ENCODE measurements at regions not wholly inside any gene's neighbourhood (a gene's known extent, or its start where the extent isn't known, plus 50 kb on each side); places are given as distances from the start of the nearest gene placed in this dataset.

DNA sequence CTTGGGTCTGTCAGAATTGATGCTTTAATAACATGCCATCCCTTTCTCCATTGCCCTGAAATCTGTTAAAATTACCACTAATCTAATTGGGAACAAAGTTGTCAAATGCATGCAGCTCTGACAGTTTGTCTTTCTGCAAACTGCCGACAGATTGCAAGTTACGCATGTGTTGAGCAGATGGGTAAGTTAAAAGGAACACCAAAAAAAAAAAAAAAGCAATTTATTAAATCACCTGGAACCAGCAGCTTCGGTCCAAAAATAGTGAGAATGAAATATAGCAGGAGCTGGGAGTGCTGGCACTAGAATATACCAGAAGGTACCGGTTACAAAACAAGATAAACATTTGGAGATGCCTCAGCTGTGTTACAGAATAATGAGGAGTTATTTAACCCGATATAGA is 149.6 kb upstream of the C1orf87 start:
- no peak for TF ChIP-seq GABPA (IDR thresholded peaks at IDR 0.05; ENCODE audit: low read depth)
- DNase-seq (ENCODE audit: low read depth in 1 of 2, low spot score in 1 of 2), result no peak
- Histone ChIP-seq H3K4me3 (replicated peaks; ENCODE audit: insufficient read depth, low read length) (no peak overlapping the region), H3K27me3 (ENCODE audit: insufficient read depth, poor library complexity, severe bottlenecking) (no peaks in the 10 kb centered on the region), H3K27ac (replicated peaks) (no peak overlapping the region)

DNA sequence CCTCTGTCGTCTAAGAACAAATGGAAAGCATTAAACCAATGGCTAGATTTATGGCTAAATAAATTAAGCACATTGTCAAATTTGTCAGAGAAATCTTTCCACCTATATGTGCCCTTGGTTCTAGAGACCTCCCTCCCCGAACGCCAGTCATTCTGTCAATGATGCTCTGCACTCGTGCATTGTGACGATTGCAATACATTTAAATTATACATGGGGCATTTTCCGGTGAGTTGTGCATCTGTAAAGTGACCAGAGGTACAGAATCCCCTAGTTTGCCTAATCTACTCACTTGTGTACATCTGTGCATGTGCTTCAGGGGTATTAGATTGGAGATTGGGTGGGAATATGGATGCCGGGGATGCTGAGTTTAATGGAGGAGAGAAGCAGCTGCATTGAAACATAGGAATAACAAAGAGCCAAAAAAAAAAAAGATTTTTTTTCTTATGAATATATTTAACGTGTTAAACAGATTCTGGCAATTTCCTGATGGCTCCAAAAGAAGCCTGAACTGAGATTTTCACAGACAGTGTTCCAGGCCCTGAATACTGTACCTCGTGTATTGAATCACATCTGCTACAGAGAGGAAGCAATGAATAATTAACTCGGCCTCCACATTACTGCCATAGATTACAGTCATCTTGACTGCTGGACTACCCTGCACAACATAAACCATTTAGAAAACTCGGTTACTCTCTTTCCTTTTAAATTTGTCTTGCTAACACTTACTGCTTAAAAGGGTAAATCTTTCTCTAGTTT is 149.0 kb upstream of the C1orf87 start:
- no peak for TF ChIP-seq SPI1 (IDR thresholded peaks at IDR 0.05; ENCODE audit: borderline replicate concordance, low read depth)
- TF ChIP-seq GABPA (IDR thresholded peaks at IDR 0.05; ENCODE audit: low read depth), result no peak
- TF ChIP-seq POLR2AphosphoS5 (IDR thresholded peaks at IDR 0.05; ENCODE audit: low read depth), result no peak
- TF ChIP-seq, protein P1, sequence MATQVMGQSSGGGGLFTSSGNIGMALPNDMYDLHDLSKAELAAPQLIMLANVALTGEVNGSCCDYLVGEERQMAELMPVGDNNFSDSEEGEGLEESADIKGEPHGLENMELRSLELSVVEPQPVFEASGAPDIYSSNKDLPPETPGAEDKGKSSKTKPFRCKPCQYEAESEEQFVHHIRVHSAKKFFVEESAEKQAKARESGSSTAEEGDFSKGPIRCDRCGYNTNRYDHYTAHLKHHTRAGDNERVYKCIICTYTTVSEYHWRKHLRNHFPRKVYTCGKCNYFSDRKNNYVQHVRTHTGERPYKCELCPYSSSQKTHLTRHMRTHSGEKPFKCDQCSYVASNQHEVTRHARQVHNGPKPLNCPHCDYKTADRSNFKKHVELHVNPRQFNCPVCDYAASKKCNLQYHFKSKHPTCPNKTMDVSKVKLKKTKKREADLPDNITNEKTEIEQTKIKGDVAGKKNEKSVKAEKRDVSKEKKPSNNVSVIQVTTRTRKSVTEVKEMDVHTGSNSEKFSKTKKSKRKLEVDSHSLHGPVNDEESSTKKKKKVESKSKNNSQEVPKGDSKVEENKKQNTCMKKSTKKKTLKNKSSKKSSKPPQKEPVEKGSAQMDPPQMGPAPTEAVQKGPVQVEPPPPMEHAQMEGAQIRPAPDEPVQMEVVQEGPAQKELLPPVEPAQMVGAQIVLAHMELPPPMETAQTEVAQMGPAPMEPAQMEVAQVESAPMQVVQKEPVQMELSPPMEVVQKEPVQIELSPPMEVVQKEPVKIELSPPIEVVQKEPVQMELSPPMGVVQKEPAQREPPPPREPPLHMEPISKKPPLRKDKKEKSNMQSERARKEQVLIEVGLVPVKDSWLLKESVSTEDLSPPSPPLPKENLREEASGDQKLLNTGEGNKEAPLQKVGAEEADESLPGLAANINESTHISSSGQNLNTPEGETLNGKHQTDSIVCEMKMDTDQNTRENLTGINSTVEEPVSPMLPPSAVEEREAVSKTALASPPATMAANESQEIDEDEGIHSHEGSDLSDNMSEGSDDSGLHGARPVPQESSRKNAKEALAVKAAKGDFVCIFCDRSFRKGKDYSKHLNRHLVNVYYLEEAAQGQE (IDR thresholded peaks at IDR 0.05; ENCODE audit: insufficient replicate concordance, low read depth), result no peak
- TF ChIP-seq, protein P2, sequence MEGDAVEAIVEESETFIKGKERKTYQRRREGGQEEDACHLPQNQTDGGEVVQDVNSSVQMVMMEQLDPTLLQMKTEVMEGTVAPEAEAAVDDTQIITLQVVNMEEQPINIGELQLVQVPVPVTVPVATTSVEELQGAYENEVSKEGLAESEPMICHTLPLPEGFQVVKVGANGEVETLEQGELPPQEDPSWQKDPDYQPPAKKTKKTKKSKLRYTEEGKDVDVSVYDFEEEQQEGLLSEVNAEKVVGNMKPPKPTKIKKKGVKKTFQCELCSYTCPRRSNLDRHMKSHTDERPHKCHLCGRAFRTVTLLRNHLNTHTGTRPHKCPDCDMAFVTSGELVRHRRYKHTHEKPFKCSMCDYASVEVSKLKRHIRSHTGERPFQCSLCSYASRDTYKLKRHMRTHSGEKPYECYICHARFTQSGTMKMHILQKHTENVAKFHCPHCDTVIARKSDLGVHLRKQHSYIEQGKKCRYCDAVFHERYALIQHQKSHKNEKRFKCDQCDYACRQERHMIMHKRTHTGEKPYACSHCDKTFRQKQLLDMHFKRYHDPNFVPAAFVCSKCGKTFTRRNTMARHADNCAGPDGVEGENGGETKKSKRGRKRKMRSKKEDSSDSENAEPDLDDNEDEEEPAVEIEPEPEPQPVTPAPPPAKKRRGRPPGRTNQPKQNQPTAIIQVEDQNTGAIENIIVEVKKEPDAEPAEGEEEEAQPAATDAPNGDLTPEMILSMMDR (IDR thresholded peaks at IDR 0.05; ENCODE audit: insufficient read depth, low read length), result no peak
- Histone ChIP-seq H3K27ac (replicated peaks) (no peak overlapping the region), H3K27me3 (ENCODE audit: insufficient read depth, poor library complexity, severe bottlenecking) (no peaks in the 10 kb centered on the region), H3K4me3 (replicated peaks; ENCODE audit: insufficient read depth, low read length) (no peak overlapping the region)
- no peak for DNase-seq (ENCODE audit: low read depth in 1 of 2, low spot score in 1 of 2)

DNA sequence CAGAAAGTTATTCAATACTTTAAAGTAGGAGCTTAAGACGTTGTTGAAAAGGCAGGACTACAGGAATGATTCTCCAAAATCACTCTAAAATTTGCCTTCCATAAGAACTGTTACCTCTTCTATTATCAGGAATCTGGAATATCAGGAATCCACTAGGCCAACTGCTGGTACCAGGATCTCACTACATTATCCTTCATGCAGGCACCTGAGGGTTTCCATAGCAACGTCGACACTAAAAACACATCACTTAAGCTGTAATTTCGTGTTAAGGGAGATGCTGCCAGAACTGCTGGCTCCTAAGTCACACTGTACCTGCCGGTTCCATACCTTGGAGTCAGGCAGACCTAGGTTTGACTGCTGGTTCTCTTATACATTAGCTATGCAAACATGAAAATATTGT is 139.7 kb upstream of the C1orf87 start:
- no peak for TF ChIP-seq GABPA (IDR thresholded peaks at IDR 0.05; ENCODE audit: low read depth)
- no peak for TF ChIP-seq SPI1 (IDR thresholded peaks at IDR 0.05; ENCODE audit: borderline replicate concordance, low read depth)
- TF ChIP-seq, protein P2 (IDR thresholded peaks at IDR 0.05; ENCODE audit: insufficient read depth, low read length), result no peak
- TF ChIP-seq POLR2AphosphoS5 (IDR thresholded peaks at IDR 0.05; ENCODE audit: low read depth), result no peak
- TF ChIP-seq, protein P1 (IDR thresholded peaks at IDR 0.05; ENCODE audit: insufficient replicate concordance, low read depth), result no peak
- no peak overlapping the region for H3K27ac ChIP-seq (replicated peaks)

DNA sequence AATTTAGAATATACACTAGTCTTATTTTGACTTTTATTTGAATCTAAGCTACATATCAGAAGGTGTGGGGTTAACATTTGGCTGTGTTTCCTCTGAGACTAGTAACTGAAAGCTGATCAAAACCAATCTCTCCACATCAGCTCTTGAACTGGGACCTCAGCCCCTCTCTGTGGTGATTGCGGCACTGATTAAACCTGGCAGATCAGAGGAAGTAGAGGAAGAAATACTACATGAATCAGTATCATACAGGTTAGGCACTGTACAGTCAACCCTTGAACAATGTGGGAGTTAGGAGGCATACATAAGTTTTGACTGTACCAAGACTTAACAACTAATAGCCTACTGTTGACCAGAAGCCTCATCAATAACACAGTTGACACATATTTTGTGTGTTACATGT is 122.5 kb upstream of the C1orf87 start:
- no peak for DNase-seq (ENCODE audit: low read depth in 1 of 2, low spot score in 1 of 2)
- Histone ChIP-seq H3K27ac (replicated peaks) (no peak overlapping the region), H3K4me3 (replicated peaks; ENCODE audit: insufficient read depth, low read length) (no peak overlapping the region), H3K27me3 (ENCODE audit: insufficient read depth, poor library complexity, severe bottlenecking) (no peaks in the 10 kb centered on the region)
- TF ChIP-seq POLR2AphosphoS5 (IDR thresholded peaks at IDR 0.05; ENCODE audit: low read depth) (no peak), GABPA (IDR thresholded peaks at IDR 0.05; ENCODE audit: low read depth) (no peak), SPI1 (IDR thresholded peaks at IDR 0.05; ENCODE audit: borderline replicate concordance, low read depth) (no peak)
- TF ChIP-seq, protein P1 (IDR thresholded peaks at IDR 0.05; ENCODE audit: insufficient replicate concordance, low read depth), result no peak
- TF ChIP-seq, protein P2 (IDR thresholded peaks at IDR 0.05; ENCODE audit: insufficient read depth, low read length), result no peak

More for the DNA sequence above, 139.7 kb upstream of the C1orf87 start:
- Histone ChIP-seq H3K4me3 (replicated peaks; ENCODE audit: insufficient read depth, low read length) (no peak overlapping the region), H3K27me3 (ENCODE audit: insufficient read depth, poor library complexity, severe bottlenecking) (no peaks in the 10 kb centered on the region)
- DNase-seq (ENCODE audit: low read depth in 1 of 2, low spot score in 1 of 2), result no peak

All from HL-60 (cell line).